SH-SY5Y (cell line): ENCODE measurements at regions not wholly inside any gene's neighbourhood (a gene's known extent, or its start where the extent isn't known, plus 50 kb on each side); places are given as distances from the start of the nearest gene placed in this dataset.

Experiments used
- GATA2 ChIP-seq: IDR thresholded peaks from 2 replicates; pipeline ENCODE4 v1.6.1; 2011; ENCODE audit warnings: mild to moderate bottlenecking, low read depth, low read length
- GATA3 ChIP-seq: IDR thresholded peaks from 2 replicates; pipeline ENCODE4 v1.6.1; 2011; ENCODE audit warnings: low read depth, mild to moderate bottlenecking, low read length, moderate library complexity

DNA sequence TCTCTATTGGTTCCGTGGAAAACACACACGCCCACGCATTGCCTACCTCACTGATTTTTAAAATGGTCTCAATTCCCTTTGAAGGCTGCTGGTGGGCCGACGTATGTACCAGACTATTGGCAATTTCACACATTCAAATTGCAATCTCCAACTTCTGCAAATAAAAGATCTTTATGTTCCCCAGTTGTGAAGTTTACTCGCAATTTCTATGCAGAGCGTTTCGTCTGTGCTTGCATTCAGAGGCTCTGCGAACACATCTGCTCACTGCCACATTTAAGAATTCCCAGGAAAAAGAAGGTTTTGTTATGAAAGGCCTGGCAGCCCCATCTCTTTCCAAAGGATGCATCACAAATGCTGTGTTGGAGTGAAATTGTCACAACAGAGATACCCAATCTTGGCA lies 288.0 kb upstream of the KAZN start:
- no peak for TF ChIP-seq GATA3
- no peak for TF ChIP-seq GATA2

- TF ChIP-seq GATA3 (no peak), GATA2 (no peak)
These were observed 284.6 kb upstream of the KAZN start for GRCh38 chr1:14313731-14314431.

DNA sequence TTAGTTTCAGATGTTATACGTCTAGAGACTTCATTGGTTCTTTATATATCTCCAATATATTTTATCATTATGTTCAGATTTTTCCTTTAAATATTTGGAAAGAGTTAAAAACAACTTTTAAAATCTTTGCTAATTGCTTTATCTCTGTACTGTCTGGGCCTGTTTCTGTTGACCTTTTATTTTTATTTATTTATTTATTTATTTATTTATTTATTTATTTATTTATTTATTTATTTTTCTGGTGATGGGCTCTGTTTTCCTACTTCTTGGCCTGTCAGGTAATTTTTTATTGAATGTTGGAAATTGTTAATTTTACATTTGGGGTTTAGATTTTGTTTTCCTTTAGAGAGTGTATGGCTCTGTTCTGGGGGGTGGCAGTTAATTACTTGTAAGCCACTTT lies 279.7 kb upstream of the KAZN start:
- TF ChIP-seq GATA3: no peak
- TF ChIP-seq GATA2: no peak

- TF ChIP-seq GATA3 (no peak), GATA2 (no peak)
These were observed 278.0 kb upstream of the KAZN start for GRCh38 chr1:14320518-14320917.

- TF ChIP-seq GATA3 (no peak), GATA2 (no peak)
These were observed 277.5 kb upstream of the KAZN start for GRCh38 chr1:14320986-14321385.

DNA sequence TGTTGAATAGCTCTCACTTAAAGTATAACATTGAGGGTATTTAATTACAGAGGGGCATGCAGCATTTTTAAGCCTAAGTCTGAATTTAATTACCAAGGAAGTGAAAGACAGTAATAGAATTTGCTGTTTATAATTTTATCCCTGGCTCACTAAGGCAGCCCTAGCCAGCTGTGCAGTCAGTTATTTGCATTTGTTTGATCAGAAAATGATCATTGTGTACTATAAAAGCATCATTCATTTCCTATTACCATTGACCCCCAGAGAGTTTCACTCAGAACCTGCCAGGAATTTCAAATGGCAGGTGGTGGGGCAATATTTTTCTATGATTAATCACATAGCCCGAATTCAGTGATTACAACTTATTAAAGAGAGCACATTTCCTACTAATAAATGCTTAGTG lies 277.1 kb upstream of the KAZN start:
- TF ChIP-seq GATA2 (no peak), GATA3 (no peak)

- no peak for TF ChIP-seq GATA2
- TF ChIP-seq GATA3: no peak
These were observed 274.8 kb upstream of the KAZN start for GRCh38 chr1:14323568-14324247.

DNA sequence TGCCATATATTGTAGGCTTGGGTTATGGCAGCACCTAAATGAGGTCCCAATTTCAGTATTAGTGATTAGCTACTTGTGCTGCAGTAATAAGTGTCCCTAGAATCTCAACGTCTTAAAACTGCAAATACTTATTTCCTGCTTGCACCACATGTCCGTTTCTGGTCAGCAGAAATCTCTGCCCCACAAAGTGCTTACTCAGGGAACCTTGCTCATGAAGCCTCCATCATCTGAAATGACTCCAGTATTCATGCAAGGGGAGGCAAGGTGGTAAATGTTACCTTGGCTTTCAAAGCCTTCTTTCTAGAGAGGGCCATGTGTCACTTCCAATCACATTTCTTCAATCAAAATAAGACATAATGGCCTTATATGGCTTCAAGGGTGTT lies 274.2 kb upstream of the KAZN start:
- TF ChIP-seq GATA2 (no peak), GATA3 (no peak)

- TF ChIP-seq GATA2: no peak
- no peak for TF ChIP-seq GATA3
These were observed 271.6 kb upstream of the KAZN start for GRCh38 chr1:14326857-14327256.

- TF ChIP-seq GATA2: no peak
- TF ChIP-seq GATA3: no peak
These were observed 269.8 kb upstream of the KAZN start for GRCh38 chr1:14328685-14329084.

GRCh38 chr1:14332158-14332557 lies 266.3 kb upstream of the KAZN start:
- TF ChIP-seq GATA2: no peak
- TF ChIP-seq GATA3: no peak

DNA sequence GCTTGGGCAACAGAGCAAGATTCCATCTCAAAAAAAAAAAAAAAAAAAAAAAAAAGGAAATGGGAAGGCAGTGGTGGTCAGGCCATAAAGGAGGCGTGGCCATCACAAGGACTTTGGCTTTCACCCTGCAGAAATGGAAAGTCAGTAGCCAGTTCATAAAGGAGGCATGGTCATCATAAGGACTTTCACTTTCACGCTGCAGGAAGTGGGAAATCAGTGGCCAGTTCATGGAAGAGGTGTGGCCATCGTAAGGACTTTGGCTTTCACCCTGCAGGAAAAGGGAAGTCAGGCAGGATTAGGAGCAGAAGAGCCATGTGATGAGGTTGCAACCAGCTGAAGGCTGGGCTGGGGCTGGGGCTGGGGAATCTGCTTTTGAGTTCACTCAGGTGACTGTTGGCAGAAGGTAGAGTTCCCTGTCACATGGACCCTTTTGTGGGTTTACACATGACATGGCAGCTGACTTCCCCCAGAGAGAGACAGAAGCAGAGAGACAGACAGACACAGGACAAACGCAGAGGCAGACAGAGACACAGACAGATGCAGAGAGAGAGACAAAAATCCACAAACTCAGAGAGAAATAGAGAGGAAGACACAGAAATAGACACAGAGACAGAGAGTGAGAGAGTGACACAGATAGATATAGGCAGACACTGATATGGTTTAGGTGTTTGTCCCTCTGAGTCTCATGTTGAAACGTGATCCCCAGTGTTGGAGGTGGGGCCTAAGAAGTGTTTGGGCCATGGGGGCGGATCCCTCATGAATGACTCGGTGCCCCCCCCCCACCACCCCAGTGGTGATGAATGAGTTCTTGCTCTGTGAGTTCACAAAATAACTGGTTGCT lies 263.9 kb upstream of the KAZN start:
- no peak for TF ChIP-seq GATA3
- no peak for TF ChIP-seq GATA2

GRCh38 chr1:14338509-14338908 lies 260.0 kb upstream of the KAZN start:
- no peak for TF ChIP-seq GATA3
- no peak for TF ChIP-seq GATA2

DNA sequence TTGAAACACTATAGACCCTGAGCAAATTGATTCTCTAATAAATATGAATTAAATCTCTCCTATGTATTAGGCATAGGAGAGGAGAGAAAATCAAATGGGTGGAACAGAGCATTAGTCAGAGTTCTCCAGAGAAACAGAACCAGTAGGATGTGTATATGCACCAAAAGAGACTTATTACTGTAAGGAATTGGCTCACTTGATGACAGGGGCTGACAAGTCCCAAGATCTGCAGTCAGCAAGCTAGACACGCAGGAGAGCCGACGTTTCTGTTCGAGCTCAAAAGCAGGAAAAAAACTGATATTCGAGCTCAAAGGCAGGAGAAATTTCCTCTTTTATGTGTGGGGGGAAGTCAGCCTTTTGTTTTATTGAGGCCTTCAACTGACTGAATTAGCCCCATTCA lies 259.2 kb upstream of the KAZN start:
- TF ChIP-seq GATA3 (no peak), GATA2 (no peak)

DNA sequence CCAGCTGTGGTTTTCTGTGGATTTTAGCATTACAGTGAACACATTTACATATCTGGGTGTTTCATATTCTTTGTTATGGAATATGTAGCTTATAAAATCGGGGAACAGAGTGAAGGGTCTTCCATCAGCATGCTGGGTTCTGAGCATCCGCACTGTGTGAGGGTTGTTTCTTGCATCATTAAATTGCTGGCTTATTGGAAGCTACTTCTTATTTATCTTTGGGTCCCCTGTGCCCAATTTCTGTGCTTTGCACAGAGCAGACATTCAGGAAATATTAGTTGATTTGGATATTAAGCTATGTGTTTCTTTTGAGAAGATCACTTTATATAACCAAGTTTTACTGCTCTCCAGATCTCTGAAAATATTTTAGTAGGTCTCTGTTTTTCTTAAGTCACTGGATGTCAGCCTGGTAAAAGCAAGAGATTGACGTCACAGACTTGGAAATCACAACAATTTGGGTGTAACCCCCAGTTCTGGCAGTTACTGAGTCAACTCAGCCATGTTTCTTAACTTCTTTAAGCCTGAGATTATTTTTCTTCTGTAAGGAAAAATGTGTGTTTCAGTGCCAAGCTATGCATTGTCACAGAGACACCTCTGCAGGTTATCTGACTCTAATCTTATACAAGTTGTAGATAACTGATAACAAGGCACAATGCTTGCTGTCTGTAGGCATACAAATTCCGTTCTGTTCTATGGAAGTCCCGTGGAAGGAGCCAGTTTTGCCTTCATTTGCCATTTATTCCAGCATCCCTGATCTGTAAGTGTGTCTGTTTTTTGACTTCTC lies 258.3 kb upstream of the KAZN start:
- TF ChIP-seq GATA3: no peak
- no peak for TF ChIP-seq GATA2
